ENCODE measurements at regions not wholly inside any gene's neighbourhood (a gene's known extent, or its start where the extent isn't known, plus 50 kb on each side); places are given as distances from the start of the nearest gene placed in this dataset.

GRCh38 chr12:41919526-41920261 is 225.0 kb downstream of the GXYLT1 start:
- no peak overlapping the region for H3K4me3 ChIP-seq

DNA sequence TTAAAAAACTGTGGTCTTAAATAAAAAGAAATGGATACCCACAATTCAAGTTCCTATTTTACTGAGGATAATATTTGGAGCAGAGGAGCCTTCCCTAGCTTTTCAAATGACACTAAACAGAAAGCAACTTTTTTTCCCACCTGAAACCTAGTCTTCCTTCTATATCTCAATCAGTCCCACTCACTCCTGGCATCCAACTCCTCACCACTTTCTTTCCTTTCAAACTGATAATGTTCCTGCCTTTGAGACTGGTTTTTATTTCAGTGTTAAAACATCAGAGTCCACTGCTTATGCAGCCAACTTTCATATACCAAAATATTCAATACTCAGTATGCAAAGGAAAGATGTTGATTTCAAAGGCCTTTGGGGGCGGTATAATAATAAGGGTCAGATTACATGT is 225.6 kb downstream of the GXYLT1 start:
- H4K20me1 ChIP-seq: no peaks in the 10 kb centered on the region
- H3K9ac ChIP-seq: no peak overlapping the region
- no peaks in the 10 kb centered on the region for H3K4me1 ChIP-seq
- no peak overlapping the region for H3K4me2 ChIP-seq
- TF ChIP-seq Cebpa-rat (IDR thresholded peaks at IDR 0.05): no peak
- H3K9me3 ChIP-seq: no peaks in the 10 kb centered on the region
- no peaks in the 10 kb centered on the region for H3K27me3 ChIP-seq
- no peak overlapping the region for H3K4me3 ChIP-seq
- no peaks in the 10 kb centered on the region for H3K36me3 ChIP-seq
- H3K27ac ChIP-seq: no peak overlapping the region

More at GRCh38 chr12:41919526-41920261, 225.0 kb downstream of the GXYLT1 start:
- H3K9ac ChIP-seq: no peak overlapping the region
- no peaks in the 10 kb centered on the region for H3K27me3 ChIP-seq
- H3K4me1 ChIP-seq: no peaks in the 10 kb centered on the region
- H3K9me3 ChIP-seq: no peaks in the 10 kb centered on the region
- no peak overlapping the region for H3K4me2 ChIP-seq
- no peak overlapping the region for H3K27ac ChIP-seq
- no peaks in the 10 kb centered on the region for H4K20me1 ChIP-seq
- TF ChIP-seq Cebpa-rat (IDR thresholded peaks at IDR 0.05): no peak
- no peaks in the 10 kb centered on the region for H3K36me3 ChIP-seq

GRCh38 chr12:41917938-41918341 is 226.7 kb downstream of the GXYLT1 start:
- Histone ChIP-seq H3K36me3 (no peaks in the 10 kb centered on the region), H3K27me3 (no peaks in the 10 kb centered on the region), H3K27ac (no peak overlapping the region), H4K20me1 (no peaks in the 10 kb centered on the region), H3K4me2 (no peak overlapping the region), H3K9ac (no peak overlapping the region), H3K4me1 (no peaks in the 10 kb centered on the region), H3K9me3 (no peaks in the 10 kb centered on the region), H3K4me3 (no peak overlapping the region)
- no peak for TF ChIP-seq Cebpa-rat (IDR thresholded peaks at IDR 0.05)

GRCh38 chr12:41917181-41917580 is 227.5 kb downstream of the GXYLT1 start:
- no peak for TF ChIP-seq Cebpa-rat (IDR thresholded peaks at IDR 0.05)
- Histone ChIP-seq H3K36me3 (no peaks in the 10 kb centered on the region), H3K27me3 (no peaks in the 10 kb centered on the region), H4K20me1 (no peaks in the 10 kb centered on the region), H3K27ac (no peak overlapping the region), H3K4me2 (no peak overlapping the region), H3K4me3 (no peak overlapping the region), H3K4me1 (no peaks in the 10 kb centered on the region), H3K9ac (no peak overlapping the region), H3K9me3 (no peaks in the 10 kb centered on the region)

- TF ChIP-seq Cebpa-rat (IDR thresholded peaks at IDR 0.05): no peak
- Histone ChIP-seq H3K27ac (no peak overlapping the region), H3K9me3 (no peaks in the 10 kb centered on the region), H4K20me1 (no peaks in the 10 kb centered on the region), H3K4me1 (no peaks in the 10 kb centered on the region), H3K4me3 (no peak overlapping the region), H3K9ac (no peak overlapping the region), H3K4me2 (no peak overlapping the region), H3K27me3 (no peaks in the 10 kb centered on the region), H3K36me3 (no peaks in the 10 kb centered on the region)
Measured at GRCh38 chr12:41910578-41911320, 233.9 kb downstream of the GXYLT1 start.

DNA sequence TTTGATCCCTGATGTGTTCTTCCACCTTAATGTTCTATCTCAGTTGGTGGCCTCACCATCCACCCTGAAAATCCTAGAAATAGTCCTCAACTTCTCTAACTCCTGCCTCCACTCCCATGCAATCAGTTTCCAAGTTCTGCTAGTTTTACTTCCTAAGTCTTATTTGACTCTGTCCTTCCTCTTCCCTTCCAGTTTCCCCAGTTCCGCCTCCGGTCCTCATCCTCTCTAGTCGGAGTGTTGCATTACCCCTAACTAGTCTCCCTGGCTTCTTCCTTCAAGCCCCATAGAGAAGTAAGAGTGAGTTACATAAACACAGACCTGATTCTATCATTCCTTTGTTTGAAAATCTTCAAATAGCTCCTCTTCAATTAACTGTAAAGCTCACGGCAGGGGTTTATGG is 236.5 kb downstream of the GXYLT1 start:
- no peak overlapping the region for H3K4me3 ChIP-seq
- no peaks in the 10 kb centered on the region for H3K4me1 ChIP-seq
- H3K4me2 ChIP-seq: no peak overlapping the region
- H3K27me3 ChIP-seq: no peaks in the 10 kb centered on the region
- H3K36me3 ChIP-seq: no peaks in the 10 kb centered on the region
- H3K27ac ChIP-seq: no peak overlapping the region
- no peak for TF ChIP-seq Cebpa-rat (IDR thresholded peaks at IDR 0.05)
- H4K20me1 ChIP-seq: no peaks in the 10 kb centered on the region
- no peaks in the 10 kb centered on the region for H3K9me3 ChIP-seq
- H3K9ac ChIP-seq: no peak overlapping the region

- Histone ChIP-seq H3K27ac (no peak overlapping the region), H4K20me1 (no peaks in the 10 kb centered on the region), H3K4me2 (no peak overlapping the region), H3K4me1 (no peaks in the 10 kb centered on the region), H3K9ac (no peak overlapping the region), H3K27me3 (no peaks in the 10 kb centered on the region), H3K36me3 (no peaks in the 10 kb centered on the region), H3K4me3 (no peak overlapping the region), H3K9me3 (no peaks in the 10 kb centered on the region)
- TF ChIP-seq Cebpa-rat (IDR thresholded peaks at IDR 0.05): no peak
Measured at GRCh38 chr12:41907550-41907949, 237.1 kb downstream of the GXYLT1 start.

GRCh38 chr12:41907021-41907420 is 237.7 kb downstream of the GXYLT1 start:
- no peak overlapping the region for H3K4me3 ChIP-seq
- no peak overlapping the region for H3K9ac ChIP-seq
- H3K4me1 ChIP-seq: no peaks in the 10 kb centered on the region
- H3K4me2 ChIP-seq: no peak overlapping the region
- H3K9me3 ChIP-seq: no peaks in the 10 kb centered on the region
- no peaks in the 10 kb centered on the region for H4K20me1 ChIP-seq
- H3K36me3 ChIP-seq: no peaks in the 10 kb centered on the region
- H3K27ac ChIP-seq: no peak overlapping the region
- TF ChIP-seq Cebpa-rat (IDR thresholded peaks at IDR 0.05): no peak
- no peaks in the 10 kb centered on the region for H3K27me3 ChIP-seq

DNA sequence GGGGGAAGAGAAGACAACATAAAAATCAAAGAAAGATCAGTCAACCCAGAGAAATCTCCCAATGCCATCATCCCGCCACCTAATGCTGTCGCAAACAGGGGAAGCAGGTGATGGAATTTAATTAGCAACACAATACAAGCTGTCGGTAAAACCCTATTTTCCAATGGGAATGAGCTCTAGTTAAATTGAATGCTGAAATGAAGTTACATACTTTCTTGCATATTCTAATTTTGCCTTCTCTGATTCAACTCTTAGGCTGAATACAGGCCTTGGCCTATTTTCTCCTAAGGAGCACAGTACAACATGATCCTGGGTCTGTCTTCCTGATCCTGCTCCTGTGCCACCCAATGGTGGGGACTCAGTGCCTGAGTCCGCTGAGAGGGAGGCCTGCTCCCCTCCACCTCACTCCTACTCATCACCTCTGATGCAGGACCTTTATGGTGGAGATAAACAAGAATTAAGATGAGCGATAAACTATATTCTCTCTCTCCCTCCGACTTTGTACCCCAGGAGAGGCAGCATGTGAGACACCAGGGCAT is 238.8 kb downstream of the GXYLT1 start:
- no peak overlapping the region for H3K27ac ChIP-seq
- H3K4me2 ChIP-seq: no peak overlapping the region
- no peaks in the 10 kb centered on the region for H3K36me3 ChIP-seq
- no peak for TF ChIP-seq Cebpa-rat (IDR thresholded peaks at IDR 0.05)
- no peak overlapping the region for H3K4me3 ChIP-seq
- H3K4me1 ChIP-seq: no peaks in the 10 kb centered on the region
- H3K9me3 ChIP-seq: no peaks in the 10 kb centered on the region
- no peaks in the 10 kb centered on the region for H4K20me1 ChIP-seq
- H3K9ac ChIP-seq: no peak overlapping the region
- no peaks in the 10 kb centered on the region for H3K27me3 ChIP-seq

DNA sequence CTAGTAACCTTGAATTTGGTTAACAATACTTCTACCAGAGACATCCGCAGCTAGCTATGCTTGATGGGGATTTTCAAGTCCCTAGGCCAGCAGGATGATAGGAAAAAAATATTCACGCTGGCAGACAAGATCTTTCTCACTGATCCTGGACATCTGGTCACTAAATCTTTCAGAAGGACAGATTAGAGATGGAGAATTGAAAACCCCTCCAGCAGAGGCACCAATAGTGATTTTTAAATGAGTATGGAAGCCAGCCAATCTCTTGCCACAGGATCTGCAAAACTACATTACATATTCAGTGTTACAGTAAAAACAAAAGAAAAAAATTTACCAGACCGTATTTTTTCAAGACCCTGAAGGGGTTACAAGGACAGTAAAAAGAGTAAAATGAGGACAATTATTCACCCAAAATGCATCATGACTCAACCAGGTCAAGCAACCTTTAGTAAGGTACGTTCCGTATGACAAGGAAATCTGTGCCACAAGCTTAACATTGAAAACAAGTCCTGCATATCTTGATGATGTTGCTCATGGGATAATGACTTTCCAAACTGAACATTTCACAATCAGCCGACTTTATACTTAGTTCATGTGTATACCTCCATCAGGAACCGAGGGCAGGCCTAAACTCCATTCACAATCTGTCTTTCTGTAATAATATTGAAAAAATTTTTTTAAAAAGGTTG is 239.5 kb downstream of the GXYLT1 start:
- TF ChIP-seq Cebpa-rat (IDR thresholded peaks at IDR 0.05): no peak
- H3K9me3 ChIP-seq: no peaks in the 10 kb centered on the region
- no peak overlapping the region for H3K27ac ChIP-seq

More for the DNA sequence above, 239.5 kb downstream of the GXYLT1 start:
- Histone ChIP-seq H4K20me1 (no peaks in the 10 kb centered on the region), H3K27me3 (no peaks in the 10 kb centered on the region), H3K4me3 (no peak overlapping the region), H3K9ac (no peak overlapping the region), H3K4me2 (no peak overlapping the region), H3K36me3 (no peaks in the 10 kb centered on the region), H3K4me1 (no peaks in the 10 kb centered on the region)

Data from BLaER1 (cell line).